ENCODE measurements at regions not wholly inside any gene's neighbourhood (a gene's known extent, or its start where the extent isn't known, plus 50 kb on each side); places are given as distances from the start of the nearest gene placed in this dataset.

DNA sequence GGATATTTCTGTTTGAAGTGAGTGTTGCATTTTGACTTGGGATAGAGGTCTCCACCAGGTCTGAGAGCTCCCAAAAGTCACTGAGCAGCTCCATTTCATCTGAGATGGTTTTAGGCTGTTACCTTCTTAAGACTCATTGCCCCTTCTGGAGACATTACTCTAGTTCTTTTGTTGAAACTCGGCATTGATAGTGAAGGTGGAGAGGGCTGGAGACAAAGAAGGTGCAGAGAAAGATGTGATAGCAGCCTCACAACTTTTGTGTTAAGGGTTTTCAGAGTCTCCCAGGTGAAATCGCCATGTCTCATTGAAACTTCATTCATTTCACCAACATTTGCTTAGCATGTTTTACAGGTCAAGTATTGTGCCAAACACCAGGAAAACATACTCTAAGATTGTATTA lies 219.6 kb downstream of the INSIG2 start:
- no peaks in the 10 kb centered on the region for H4K20me1 ChIP-seq (ENCODE audit: insufficient read depth, low read length, poor library complexity, severe bottlenecking)

DNA sequence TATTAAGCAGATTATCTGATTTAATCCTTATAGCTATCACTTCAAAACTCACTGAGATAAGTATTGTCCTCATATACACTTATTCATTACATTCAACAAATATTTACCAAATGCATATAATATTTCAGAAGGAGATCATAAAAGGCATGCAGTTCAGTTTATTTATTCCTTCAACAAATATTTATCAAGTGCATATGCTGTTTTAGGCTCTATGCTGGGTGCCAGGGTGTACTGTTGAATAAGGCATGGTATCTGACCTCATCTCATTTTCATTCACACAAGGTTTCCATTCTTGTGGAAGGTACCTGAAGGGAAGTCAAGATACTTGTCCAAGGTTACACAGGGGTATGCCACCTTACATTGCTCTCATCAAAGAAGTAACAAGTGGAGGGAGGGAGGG lies 213.0 kb downstream of the INSIG2 start:
- no peaks in the 10 kb centered on the region for H3K36me3 ChIP-seq (ENCODE audit: insufficient read depth, low read length)
- no peaks in the 10 kb centered on the region for H3K4me1 ChIP-seq (ENCODE audit: insufficient read depth, low read length, poor library complexity, severe bottlenecking)
- no peaks in the 10 kb centered on the region for H3K9me2 ChIP-seq (replicated peaks; ENCODE audit: low read depth, low read length)
- H3K27me3 ChIP-seq (ENCODE audit: insufficient read depth, low read length, poor library complexity, severe bottlenecking), result no peaks in the 10 kb centered on the region
- H2AFZ ChIP-seq (ENCODE audit: low read length), result no peak overlapping the region
- no peaks in the 10 kb centered on the region for H3F3A ChIP-seq (ENCODE audit: low read depth)
- H3K4me2 ChIP-seq (ENCODE audit: low read depth, low read length, poor library complexity, severe bottlenecking), result no peak overlapping the region
- no peaks in the 10 kb centered on the region for H3K79me2 ChIP-seq (ENCODE audit: insufficient read depth, low read length)
- no peaks in the 10 kb centered on the region for H4K20me1 ChIP-seq (ENCODE audit: insufficient read depth, low read length, poor library complexity, severe bottlenecking)
- TF ChIP-seq, protein P1, sequence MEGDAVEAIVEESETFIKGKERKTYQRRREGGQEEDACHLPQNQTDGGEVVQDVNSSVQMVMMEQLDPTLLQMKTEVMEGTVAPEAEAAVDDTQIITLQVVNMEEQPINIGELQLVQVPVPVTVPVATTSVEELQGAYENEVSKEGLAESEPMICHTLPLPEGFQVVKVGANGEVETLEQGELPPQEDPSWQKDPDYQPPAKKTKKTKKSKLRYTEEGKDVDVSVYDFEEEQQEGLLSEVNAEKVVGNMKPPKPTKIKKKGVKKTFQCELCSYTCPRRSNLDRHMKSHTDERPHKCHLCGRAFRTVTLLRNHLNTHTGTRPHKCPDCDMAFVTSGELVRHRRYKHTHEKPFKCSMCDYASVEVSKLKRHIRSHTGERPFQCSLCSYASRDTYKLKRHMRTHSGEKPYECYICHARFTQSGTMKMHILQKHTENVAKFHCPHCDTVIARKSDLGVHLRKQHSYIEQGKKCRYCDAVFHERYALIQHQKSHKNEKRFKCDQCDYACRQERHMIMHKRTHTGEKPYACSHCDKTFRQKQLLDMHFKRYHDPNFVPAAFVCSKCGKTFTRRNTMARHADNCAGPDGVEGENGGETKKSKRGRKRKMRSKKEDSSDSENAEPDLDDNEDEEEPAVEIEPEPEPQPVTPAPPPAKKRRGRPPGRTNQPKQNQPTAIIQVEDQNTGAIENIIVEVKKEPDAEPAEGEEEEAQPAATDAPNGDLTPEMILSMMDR (conservative IDR thresholded peaks at IDR 0.05; ENCODE audit: low read length), result no peak
- TF ChIP-seq EZH2phosphoT487 (IDR thresholded peaks at IDR 0.05; ENCODE audit: borderline replicate concordance), result no peak
- H3K4me3 ChIP-seq (ENCODE audit: low read length, poor library complexity, severe bottlenecking), result no peak overlapping the region
- H3K9ac ChIP-seq (ENCODE audit: low read depth, low read length, poor library complexity, severe bottlenecking), result no peak overlapping the region
- no peaks in the 10 kb centered on the region for H3K9me3 ChIP-seq (ENCODE audit: insufficient read depth, low read depth, low read length)

More for the DNA sequence above, 219.6 kb downstream of the INSIG2 start:
- no peaks in the 10 kb centered on the region for H3K9me3 ChIP-seq (ENCODE audit: insufficient read depth, low read depth, low read length)
- no peaks in the 10 kb centered on the region for H3K27me3 ChIP-seq (ENCODE audit: insufficient read depth, low read length, poor library complexity, severe bottlenecking)
- no peak overlapping the region for H3K4me2 ChIP-seq (ENCODE audit: low read depth, low read length, poor library complexity, severe bottlenecking)
- no peak overlapping the region for H3K4me3 ChIP-seq (ENCODE audit: low read length, poor library complexity, severe bottlenecking)
- no peaks in the 10 kb centered on the region for H3F3A ChIP-seq (ENCODE audit: low read depth)
- H3K9ac ChIP-seq (ENCODE audit: low read depth, low read length, poor library complexity, severe bottlenecking), result no peak overlapping the region
- TF ChIP-seq, protein P1 (conservative IDR thresholded peaks at IDR 0.05; ENCODE audit: low read length), result no peak
- no peak for TF ChIP-seq EZH2phosphoT487 (IDR thresholded peaks at IDR 0.05; ENCODE audit: borderline replicate concordance)
- H3K9me2 ChIP-seq (replicated peaks; ENCODE audit: low read depth, low read length), result no peaks in the 10 kb centered on the region
- no peaks in the 10 kb centered on the region for H3K4me1 ChIP-seq (ENCODE audit: insufficient read depth, low read length, poor library complexity, severe bottlenecking)
- H2AFZ ChIP-seq (ENCODE audit: low read length), result no peak overlapping the region
- H3K36me3 ChIP-seq (ENCODE audit: insufficient read depth, low read length), result no peaks in the 10 kb centered on the region
- H3K79me2 ChIP-seq (ENCODE audit: insufficient read depth, low read length), result no peaks in the 10 kb centered on the region

DNA sequence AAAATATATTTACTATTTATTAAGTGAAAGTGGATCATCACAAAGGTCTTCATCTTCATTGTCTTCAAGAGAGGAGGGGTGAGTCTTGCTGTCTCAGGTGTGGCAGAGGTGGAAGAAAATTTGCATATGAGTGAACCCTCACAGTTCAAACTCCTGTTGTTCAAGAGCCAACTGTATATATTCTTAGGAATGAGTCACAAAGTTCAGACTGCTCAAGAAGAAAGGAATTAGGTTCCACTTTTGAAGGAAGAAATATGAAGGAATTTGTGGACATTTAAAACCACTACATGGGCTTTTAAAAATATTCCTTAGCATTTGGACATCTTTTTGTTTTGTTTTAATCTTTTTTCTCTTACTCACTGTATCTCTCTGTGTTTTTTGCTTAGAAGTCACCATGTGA lies 212.6 kb downstream of the INSIG2 start:
- no peaks in the 10 kb centered on the region for H3K27me3 ChIP-seq (ENCODE audit: insufficient read depth, low read length, poor library complexity, severe bottlenecking)
- H3K36me3 ChIP-seq (ENCODE audit: insufficient read depth, low read length), result no peaks in the 10 kb centered on the region
- no peaks in the 10 kb centered on the region for H3K4me1 ChIP-seq (ENCODE audit: insufficient read depth, low read length, poor library complexity, severe bottlenecking)
- H3K79me2 ChIP-seq (ENCODE audit: insufficient read depth, low read length), result no peaks in the 10 kb centered on the region
- no peak overlapping the region for H3K4me3 ChIP-seq (ENCODE audit: low read length, poor library complexity, severe bottlenecking)
- H3K9me2 ChIP-seq (replicated peaks; ENCODE audit: low read depth, low read length), result no peaks in the 10 kb centered on the region
- no peak for TF ChIP-seq EZH2phosphoT487 (IDR thresholded peaks at IDR 0.05; ENCODE audit: borderline replicate concordance)
- TF ChIP-seq, protein P1 (conservative IDR thresholded peaks at IDR 0.05; ENCODE audit: low read length), result no peak
- H3K4me2 ChIP-seq (ENCODE audit: low read depth, low read length, poor library complexity, severe bottlenecking), result no peak overlapping the region
- no peak overlapping the region for H3K9ac ChIP-seq (ENCODE audit: low read depth, low read length, poor library complexity, severe bottlenecking)
- H4K20me1 ChIP-seq (ENCODE audit: insufficient read depth, low read length, poor library complexity, severe bottlenecking), result no peaks in the 10 kb centered on the region
- H2AFZ ChIP-seq (ENCODE audit: low read length), result no peak overlapping the region
- H3K9me3 ChIP-seq (ENCODE audit: insufficient read depth, low read depth, low read length), result no peaks in the 10 kb centered on the region
- H3F3A ChIP-seq (ENCODE audit: low read depth), result no peaks in the 10 kb centered on the region
